Thyroid gland (tissue), 4 donors: ENCODE measurements at regions not wholly inside any gene's neighbourhood (a gene's known extent, or its start where the extent isn't known, plus 50 kb on each side); places are given as distances from the start of the nearest gene placed in this dataset.

Experiments
- POLR2A ChIP-seq, 2 donors: fragments of 450-650 bp; IDR thresholded peaks; one replicate each; pipeline ENCODE4 v1.6.1; 2017; ENCODE audit warnings: antibody characterized with exemption in 2 of 2, mild to moderate bottlenecking in 2 of 2, moderate library complexity in 1 of 2
- TF ChIP-seq, protein P1 (sequence below), 6 experiments: fragments of 200-600 bp in 3 of 6; fragments of 450-650 bp in 3 of 6; sonication (generic) in 3 of 6; IDR thresholded peaks; one replicate each; pipeline ENCODE4 v1.5.1; 2016 to 2019; ENCODE audit warnings: antibody characterized with exemption in 6 of 6, mild to moderate bottlenecking in 2 of 6, inconsistent platforms in 1 of 6, moderate library complexity in 1 of 6

DNA sequence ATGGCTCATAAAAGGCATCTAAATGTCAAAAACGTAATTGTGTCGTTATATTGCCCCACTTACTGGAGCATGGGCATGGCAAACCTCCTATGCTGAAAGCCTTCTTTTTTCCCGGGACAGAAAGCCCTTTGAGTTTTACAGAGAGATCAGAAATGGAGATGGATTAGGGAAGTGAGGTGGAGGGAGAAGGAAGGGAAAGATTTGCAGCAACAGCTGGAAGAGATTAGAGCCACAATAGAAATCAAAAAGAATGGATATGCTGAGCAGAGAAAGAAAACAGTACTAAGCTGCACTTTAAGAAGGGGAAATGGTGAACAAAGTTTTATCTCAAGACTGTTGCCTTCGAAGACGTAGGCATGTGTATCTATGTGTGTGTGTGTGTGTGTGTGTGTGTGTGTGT, 97.2 kb upstream of the PCGF5 start:
- TF ChIP-seq, protein P1, sequence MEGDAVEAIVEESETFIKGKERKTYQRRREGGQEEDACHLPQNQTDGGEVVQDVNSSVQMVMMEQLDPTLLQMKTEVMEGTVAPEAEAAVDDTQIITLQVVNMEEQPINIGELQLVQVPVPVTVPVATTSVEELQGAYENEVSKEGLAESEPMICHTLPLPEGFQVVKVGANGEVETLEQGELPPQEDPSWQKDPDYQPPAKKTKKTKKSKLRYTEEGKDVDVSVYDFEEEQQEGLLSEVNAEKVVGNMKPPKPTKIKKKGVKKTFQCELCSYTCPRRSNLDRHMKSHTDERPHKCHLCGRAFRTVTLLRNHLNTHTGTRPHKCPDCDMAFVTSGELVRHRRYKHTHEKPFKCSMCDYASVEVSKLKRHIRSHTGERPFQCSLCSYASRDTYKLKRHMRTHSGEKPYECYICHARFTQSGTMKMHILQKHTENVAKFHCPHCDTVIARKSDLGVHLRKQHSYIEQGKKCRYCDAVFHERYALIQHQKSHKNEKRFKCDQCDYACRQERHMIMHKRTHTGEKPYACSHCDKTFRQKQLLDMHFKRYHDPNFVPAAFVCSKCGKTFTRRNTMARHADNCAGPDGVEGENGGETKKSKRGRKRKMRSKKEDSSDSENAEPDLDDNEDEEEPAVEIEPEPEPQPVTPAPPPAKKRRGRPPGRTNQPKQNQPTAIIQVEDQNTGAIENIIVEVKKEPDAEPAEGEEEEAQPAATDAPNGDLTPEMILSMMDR (IDR thresholded peaks at IDR 0.05), result no peak
- TF ChIP-seq POLR2A (IDR thresholded peaks at IDR 0.05), result no peak
